IMR-90 (cell line): ENCODE measurements at regions not wholly inside any gene's neighbourhood (a gene's known extent, or its start where the extent isn't known, plus 50 kb on each side); places are given as distances from the start of the nearest gene placed in this dataset.

Experiments used
- ATAC-seq: fragments of 200-7000 bp; cut with Tn5 transposase; 2 replicates; pipeline ENCODE4 v1.9.1; 2020; ENCODE audit warnings: low read depth, mild to moderate bottlenecking, moderate library complexity
- BruUV-seq: library from RNA; stranded (reverse); fragments of 400-500 nt; replicated peaks from 2 replicates; lab custom pipeline; 2021; lab: Mats Ljungman, UMichigan
- CTCF ChIA-PET: fragments of 300-600 bp; formaldehyde crosslinking; extraction: SDS; loops from one replicate; lab custom pipeline; 2021; ENCODE audit warnings: antibody characterized with exemption; lab: Yijun Ruan, JAX
- POLR2A ChIA-PET: fragments of 300-600 bp; sonication (Branson Sonifier 250); formaldehyde crosslinking; loops from one replicate; lab custom pipeline; 2022; ENCODE audit warnings: antibody characterized with exemption; ENCODE audit not compliant: unreplicated experiment; lab: Charles Lee
- DNase-seq: peaks from one replicate; pipeline ENCODE4 v3.0.0; 2013
- H2AFZ ChIP-seq: replicated peaks from 2 replicates; pipeline ENCODE3; 2013; ENCODE audit warnings: low read length, mild to moderate bottlenecking; ENCODE audit not compliant: poor library complexity
- H2AK5ac ChIP-seq: 2 replicates; pipeline ENCODE4 v1.6.1; 2013; ENCODE audit warnings: low read depth, low read length, inconsistent platforms
- H2AK9ac ChIP-seq: replicated peaks from 2 replicates; pipeline ENCODE3; 2013; ENCODE audit warnings: mild to moderate bottlenecking, low read depth, low read length, moderate library complexity; ENCODE audit not compliant: poor library complexity
- H2BK120ac ChIP-seq: 2 replicates; pipeline ENCODE4 v1.6.1; 2013; ENCODE audit warnings: low read depth, low read length, inconsistent platforms
- H2BK15ac ChIP-seq: 3 replicates; pipeline ENCODE4 v1.6.1; 2013; ENCODE audit warnings: low read depth, low read length, inconsistent platforms
- H2BK20ac ChIP-seq: 2 replicates; pipeline ENCODE4 v1.6.1; 2013; ENCODE audit warnings: low read depth, mild to moderate bottlenecking, inconsistent platforms, low read length, moderate library complexity
- H2BK5ac ChIP-seq: 2 replicates; pipeline ENCODE4 v1.6.1; 2013; ENCODE audit warnings: mild to moderate bottlenecking, low read depth, low read length, inconsistent platforms; ENCODE audit not compliant: poor library complexity, severe bottlenecking
- H3K14ac ChIP-seq: replicated peaks from 2 replicates; pipeline ENCODE4 v1.6.1; 2013; ENCODE audit warnings: low read depth, low read length, inconsistent platforms
- H3K18ac ChIP-seq: 2 replicates; pipeline ENCODE4 v1.6.1; 2013; ENCODE audit warnings: low read depth, low read length, control low read depth
- H3K23ac ChIP-seq: 2 replicates; pipeline ENCODE4 v1.6.1; 2013; ENCODE audit warnings: low read depth, low read length, inconsistent platforms
- H3K27ac ChIP-seq: 2 replicates; pipeline ENCODE4 v1.5.1; 2013; ENCODE audit warnings: mild to moderate bottlenecking, control low read depth, low read length; ENCODE audit not compliant: insufficient read depth
- H3K27me3 ChIP-seq: 2 replicates; pipeline ENCODE4 v1.6.1; 2013; ENCODE audit warnings: low read length; ENCODE audit not compliant: control insufficient read depth, insufficient read depth
- H3K36me3 ChIP-seq: 2 replicates; pipeline ENCODE4 v1.6.1; 2013; ENCODE audit warnings: low read length, mixed read lengths; ENCODE audit not compliant: control insufficient read depth, insufficient read depth
- H3K4ac ChIP-seq: 2 replicates; pipeline ENCODE4 v1.6.1; 2013; ENCODE audit warnings: low read depth, low read length, inconsistent platforms
- H3K4me1 ChIP-seq: 2 replicates; pipeline ENCODE4 v1.6.1; 2013; ENCODE audit warnings: low read length, mixed read lengths; ENCODE audit not compliant: control insufficient read depth, insufficient read depth
- H3K4me2 ChIP-seq: 2 replicates; pipeline ENCODE4 v1.6.1; 2013; ENCODE audit warnings: low read depth, mild to moderate bottlenecking, control low read depth, low read length, moderate library complexity
- H3K4me3 ChIP-seq: 2 replicates; pipeline ENCODE4 v1.5.1; 2013; ENCODE audit warnings: low read depth, mild to moderate bottlenecking, control low read depth, low read length, moderate library complexity; ENCODE audit not compliant: insufficient read depth
- H3K56ac ChIP-seq: 2 replicates; pipeline ENCODE4 v1.6.1; 2013; ENCODE audit warnings: low read length, inconsistent platforms; ENCODE audit not compliant: insufficient read depth; ENCODE audit errors: extremely low read depth
- H3K79me1 ChIP-seq, 2 experiments: 2 replicates each; pipeline ENCODE4 v1.6.1; 2013; ENCODE audit warnings: low read length in 2 of 2, inconsistent platforms in 1 of 2, low read depth in 1 of 2
- H3K9ac ChIP-seq: 2 replicates; pipeline ENCODE4 v1.6.1; 2013; ENCODE audit warnings: low read depth, low read length, control low read depth
- H3K9me1 ChIP-seq: 2 replicates; pipeline ENCODE4 v1.6.1; 2013; ENCODE audit warnings: low read length, inconsistent platforms; ENCODE audit not compliant: insufficient read depth
- H3K9me3 ChIP-seq: 2 replicates; pipeline ENCODE4 v1.6.1; 2013; ENCODE audit warnings: low read length; ENCODE audit not compliant: control insufficient read depth, insufficient read depth
- H4K20me1 ChIP-seq: 2 replicates; pipeline ENCODE4 v1.6.1; 2013; ENCODE audit warnings: low read length, inconsistent platforms; ENCODE audit not compliant: insufficient read depth
- H4K5ac ChIP-seq: 2 replicates; pipeline ENCODE4 v1.6.1; 2013; ENCODE audit warnings: mild to moderate bottlenecking, low read depth, low read length, control low read depth
- H4K8ac ChIP-seq, 2 experiments: 2 replicates each; pipeline ENCODE4 v1.6.1; 2013; ENCODE audit warnings: low read depth in 2 of 2, low read length in 2 of 2, control low read depth in 1 of 2, inconsistent platforms in 1 of 2
- H4K91ac ChIP-seq: 2 replicates; pipeline ENCODE4 v1.6.1; 2013; ENCODE audit warnings: low read depth, low read length, inconsistent platforms; ENCODE audit not compliant: insufficient read depth
- BHLHE40 ChIP-seq: fragments of 150-350 bp; IDR thresholded peaks from 2 replicates; pipeline ENCODE4 v1.6.1; 2016; ENCODE audit warnings: mild to moderate bottlenecking, low read depth, low read length
- CEBPB ChIP-seq: IDR thresholded peaks from 2 replicates; pipeline ENCODE4 v1.6.1; 2012; ENCODE audit warnings: low read depth, low read length, improper control_type of control experiment
- CHD1 ChIP-seq: IDR thresholded peaks from 2 replicates; pipeline ENCODE4 v1.6.1; 2012; ENCODE audit warnings: low read depth, low read length, improper control_type of control experiment
- CTCF ChIP-seq: conservative IDR thresholded peaks from 2 replicates; pipeline ENCODE4 v1.5.1; 2012; ENCODE audit warnings: mild to moderate bottlenecking, low read depth, low read length, improper control_type of control experiment
- FOS ChIP-seq: fragments of 150-350 bp; IDR thresholded peaks from 2 replicates; pipeline ENCODE4 v1.6.1; 2016; ENCODE audit warnings: low read depth, low read length
- MAFK ChIP-seq: IDR thresholded peaks from 2 replicates; pipeline ENCODE4 v1.6.1; 2012; ENCODE audit warnings: low read depth, low read length, improper control_type of control experiment
- MAZ ChIP-seq: IDR thresholded peaks from 2 replicates; pipeline ENCODE4 v1.6.1; 2012; ENCODE audit warnings: low read depth, mild to moderate bottlenecking, low read length, improper control_type of control experiment, moderate library complexity, borderline replicate concordance
- MXI1 ChIP-seq: IDR thresholded peaks from 2 replicates; pipeline ENCODE4 v1.6.1; 2012; ENCODE audit warnings: low read depth, mild to moderate bottlenecking, low read length, moderate library complexity, borderline replicate concordance
- NFE2L2 ChIP-seq: fragments of 150-350 bp; IDR thresholded peaks from 2 replicates; pipeline ENCODE4 v1.6.1; 2016; ENCODE audit warnings: low read depth, mild to moderate bottlenecking, low read length
- POLR2A ChIP-seq: IDR thresholded peaks from 2 replicates; pipeline ENCODE4 v1.6.1; 2012; ENCODE audit warnings: mild to moderate bottlenecking, low read depth, low read length
- RAD21 ChIP-seq: IDR thresholded peaks from 2 replicates; pipeline ENCODE4 v1.6.1; 2012; ENCODE audit warnings: low read length, improper control_type of control experiment
- RCOR1 ChIP-seq: IDR thresholded peaks from 2 replicates; pipeline ENCODE4 v1.6.1; 2012; ENCODE audit warnings: mild to moderate bottlenecking, low read length, improper control_type of control experiment; ENCODE audit not compliant: insufficient replicate concordance
- RFX5 ChIP-seq: IDR thresholded peaks from 2 replicates; pipeline ENCODE4 v1.8.0; 2012; ENCODE audit warnings: low read depth, mild to moderate bottlenecking, low read length, moderate library complexity
- SMC3 ChIP-seq: fragments of 150-350 bp; IDR thresholded peaks from 2 replicates; pipeline ENCODE4 v1.6.1; 2016; ENCODE audit warnings: low read depth, mild to moderate bottlenecking, antibody characterized with exemption, low read length, moderate library complexity
- WGBS, 2 experiments: methylation state at CpG; one replicate each; pipeline versions ENCODE4 v1.1.5 to v1.1.7; 2013; ENCODE audit warnings: missing lambda C conversion rate in 2 of 2; ENCODE audit not compliant: insufficient read length in 1 of 2; ENCODE audit errors: extremely low coverage in 2 of 2; 5-methylcytosine and 5-hydroxymethylcytosine counted together
- dilution Hi-C: fragments of 300-500 bp; cut with HindIII; formaldehyde crosslinking; loops from one replicate; pipeline ENCODE4 v1.14.3; 2018; ENCODE audit warnings: low sequenced_read_pairs; ENCODE audit not compliant: unreplicated experiment
- in situ Hi-C: fragments of 300-500 bp; cut with MboI; formaldehyde crosslinking; loops from 3 replicates; pipeline ENCODE4 v1.14.3; 2019; ENCODE audit warnings: low sequenced_read_pairs, inconsistent platforms, mixed read lengths
- intact Hi-C: fragments of 100-400 bp; cut with micrococcal nuclease; formaldehyde crosslinking; loops from 2 replicates; pipeline ENCODE4 v1.10.0; 2022
- TF ChIP-seq, protein P1 (sequence below): fragments of 150-350 bp; IDR thresholded peaks from 2 replicates; pipeline ENCODE4 v1.6.1; 2017; ENCODE audit warnings: mild to moderate bottlenecking, antibody characterized with exemption, low read length, low read depth
- TF ChIP-seq, protein P2 (sequence below): fragments of 150-350 bp; IDR thresholded peaks from 2 replicates; pipeline ENCODE4 v1.6.1; 2016; ENCODE audit warnings: low read depth, mild to moderate bottlenecking, low read length, moderate library complexity, borderline replicate concordance

DNA sequence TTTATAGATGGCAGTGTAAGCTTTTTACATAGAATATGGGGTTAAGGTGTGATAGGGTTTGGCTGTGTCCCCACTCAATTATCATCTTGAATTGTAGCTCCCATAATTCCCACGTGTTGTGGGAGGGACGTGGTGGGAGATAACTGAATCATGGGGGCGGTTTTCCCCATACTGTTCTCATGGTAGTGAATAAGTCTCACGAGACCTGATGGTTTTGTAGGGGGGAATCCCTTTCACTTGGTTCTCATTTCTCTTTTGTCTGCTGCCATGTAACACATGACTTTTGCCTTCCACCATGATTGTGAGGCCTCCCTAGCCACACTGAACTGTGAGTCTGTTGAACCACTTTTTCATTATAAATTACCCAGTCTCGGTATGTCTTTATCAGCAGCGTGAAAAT, 290.3 kb upstream of the B3GALT2 start:
- Histone ChIP-seq H3K4me1 (no peaks in the 10 kb centered on the region), H3K9ac (no peak overlapping the region), H4K5ac (no peak overlapping the region), H2BK15ac (no peak overlapping the region), H3K27me3 (no peaks in the 10 kb centered on the region), H4K20me1 (no peaks in the 10 kb centered on the region), H2BK20ac (no peak overlapping the region), H2AK5ac (no peak overlapping the region), H3K36me3 (no peaks in the 10 kb centered on the region), H3K9me1 (no peaks in the 10 kb centered on the region), H3K14ac (no peak overlapping the region), H2AK9ac (no peak overlapping the region), H3K79me1 (no peaks in the 10 kb centered on the region), H3K18ac (no peak overlapping the region), H3K27ac (no peak overlapping the region), H3K23ac (no peak overlapping the region), H3K4me3 (no peak overlapping the region), H3K4me2 (no peak overlapping the region), H3K56ac (no peak overlapping the region), H4K91ac (no peak overlapping the region), H2BK5ac (no peak overlapping the region), H3K9me3 (no peaks in the 10 kb centered on the region), H3K4ac (no peak overlapping the region), H2AFZ (no peak overlapping the region), H2BK120ac (no peak overlapping the region), H4K8ac (no peak overlapping the region)
- dilution Hi-C loops: no loop called here
- ChIA-PET CTCF (interaction anchor here (1.0 kb wide), 1 partner anchor 21 kb away, joined by 4 read pairs; no protein-coding TSS in a partner anchor), POLR2A (no interaction called here)
- TF ChIP-seq MAZ: no peak
- no peak for TF ChIP-seq RCOR1
- TF ChIP-seq, protein P1, sequence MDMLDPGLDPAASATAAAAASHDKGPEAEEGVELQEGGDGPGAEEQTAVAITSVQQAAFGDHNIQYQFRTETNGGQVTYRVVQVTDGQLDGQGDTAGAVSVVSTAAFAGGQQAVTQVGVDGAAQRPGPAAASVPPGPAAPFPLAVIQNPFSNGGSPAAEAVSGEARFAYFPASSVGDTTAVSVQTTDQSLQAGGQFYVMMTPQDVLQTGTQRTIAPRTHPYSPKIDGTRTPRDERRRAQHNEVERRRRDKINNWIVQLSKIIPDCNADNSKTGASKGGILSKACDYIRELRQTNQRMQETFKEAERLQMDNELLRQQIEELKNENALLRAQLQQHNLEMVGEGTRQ: no peak
- no peak for TF ChIP-seq POLR2A
- TF ChIP-seq FOS: no peak
- no peak for TF ChIP-seq BHLHE40
- TF ChIP-seq MAFK: no peak
- TF ChIP-seq SMC3: no peak
- no peak for TF ChIP-seq RAD21
- TF ChIP-seq MXI1: no peak
- TF ChIP-seq, protein P2, sequence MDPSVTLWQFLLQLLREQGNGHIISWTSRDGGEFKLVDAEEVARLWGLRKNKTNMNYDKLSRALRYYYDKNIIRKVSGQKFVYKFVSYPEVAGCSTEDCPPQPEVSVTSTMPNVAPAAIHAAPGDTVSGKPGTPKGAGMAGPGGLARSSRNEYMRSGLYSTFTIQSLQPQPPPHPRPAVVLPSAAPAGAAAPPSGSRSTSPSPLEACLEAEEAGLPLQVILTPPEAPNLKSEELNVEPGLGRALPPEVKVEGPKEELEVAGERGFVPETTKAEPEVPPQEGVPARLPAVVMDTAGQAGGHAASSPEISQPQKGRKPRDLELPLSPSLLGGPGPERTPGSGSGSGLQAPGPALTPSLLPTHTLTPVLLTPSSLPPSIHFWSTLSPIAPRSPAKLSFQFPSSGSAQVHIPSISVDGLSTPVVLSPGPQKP: no peak
- TF ChIP-seq NFE2L2: no peak
- no peak for TF ChIP-seq CEBPB
- no peak for TF ChIP-seq CHD1
- no peak for TF ChIP-seq CTCF
- no peak for TF ChIP-seq RFX5
- no TSS peak for BruUV-seq
- in situ Hi-C loops: no loop called here
- intact Hi-C loops: no loop called here
- ATAC-seq: no peak
- no CpG with 5 or more reads among the region's 6 CpGs for WGBS, 2 experiments
- no peak for DNase-seq
